ENCODE measurements at regions not wholly inside any gene's neighbourhood (a gene's known extent, or its start where the extent isn't known, plus 50 kb on each side); places are given as distances from the start of the nearest gene placed in this dataset.

GRCh38 chr11:76275446-76275845 lies 69.1 kb upstream of the WNT11 start:
- TF ChIP-seq CTCF (IDR thresholded peaks at IDR 0.05) = no peak
- no peaks in the 10 kb centered on the region for H3K4me1 ChIP-seq
- no peaks in the 10 kb centered on the region for H3K9me3 ChIP-seq
- H3K27ac ChIP-seq = no peak overlapping the region
- DNase-seq = no peak
- ATAC-seq = no peak
- H3K4me3 ChIP-seq = no peak overlapping the region
- no peaks in the 10 kb centered on the region for H3K36me3 ChIP-seq
- intact Hi-C loops (cut with DNase I) = no loop called here
- no peaks in the 10 kb centered on the region for H3K27me3 ChIP-seq

GRCh38 chr11:76271068-76271467 lies 64.8 kb upstream of the WNT11 start:
- H3K27ac ChIP-seq = no peak overlapping the region
- H3K9me3 ChIP-seq = no peaks in the 10 kb centered on the region
- H3K4me1 ChIP-seq = peaks cover 13% of the 10 kb centered on the region
- H3K36me3 ChIP-seq = no peaks in the 10 kb centered on the region
- ATAC-seq (no peak), DNase-seq (no peak)
- no peak overlapping the region for H3K4me3 ChIP-seq
- H3K27me3 ChIP-seq = no peaks in the 10 kb centered on the region
- no peak for TF ChIP-seq CTCF (IDR thresholded peaks at IDR 0.05)
- intact Hi-C loops (cut with DNase I) = no loop called here

- Histone ChIP-seq H3K27me3 (no peaks in the 10 kb centered on the region), H3K27ac (peak overlapping the region; percentile 42), H3K4me1 (peaks cover 13% of the 10 kb centered on the region), H3K9me3 (no peaks in the 10 kb centered on the region), H3K4me3 (no peak overlapping the region), H3K36me3 (no peaks in the 10 kb centered on the region)
- DNase-seq (no peak), ATAC-seq (peak; percentile 10)
- intact Hi-C loops (cut with DNase I) = no loop called here
- no peak for TF ChIP-seq CTCF (IDR thresholded peaks at IDR 0.05)
Measured at GRCh38 chr11:76270389-76270788, 64.1 kb upstream of the WNT11 start.

- peak overlapping the region; percentile 42 for H3K27ac ChIP-seq
- TF ChIP-seq CTCF (IDR thresholded peaks at IDR 0.05) = no peak
- no peak for DNase-seq
- peaks cover 15% of the 10 kb centered on the region for H3K4me1 ChIP-seq
- no peak for ATAC-seq
- intact Hi-C loops (cut with DNase I) = no loop called here
- no peaks in the 10 kb centered on the region for H3K36me3 ChIP-seq
- H3K9me3 ChIP-seq = no peaks in the 10 kb centered on the region
- H3K4me3 ChIP-seq = no peak overlapping the region
- H3K27me3 ChIP-seq = no peaks in the 10 kb centered on the region
Measured at GRCh38 chr11:76269661-76270261, 63.5 kb upstream of the WNT11 start.

GRCh38 chr11:76269247-76269646 lies 62.9 kb upstream of the WNT11 start:
- ATAC-seq = no peak

More at GRCh38 chr11:76269247-76269646, 62.9 kb upstream of the WNT11 start:
- DNase-seq = no peak
- Histone ChIP-seq H3K9me3 (no peaks in the 10 kb centered on the region), H3K27ac (no peak overlapping the region), H3K4me1 (peaks cover 17% of the 10 kb centered on the region), H3K36me3 (no peaks in the 10 kb centered on the region), H3K4me3 (no peak overlapping the region), H3K27me3 (no peaks in the 10 kb centered on the region)
- intact Hi-C loops (cut with DNase I) = no loop called here
- no peak for TF ChIP-seq CTCF (IDR thresholded peaks at IDR 0.05)
